ENCODE measurements at regions not wholly inside any gene's neighbourhood (a gene's known extent, or its start where the extent isn't known, plus 50 kb on each side); places are given as distances from the start of the nearest gene placed in this dataset.

DNA sequence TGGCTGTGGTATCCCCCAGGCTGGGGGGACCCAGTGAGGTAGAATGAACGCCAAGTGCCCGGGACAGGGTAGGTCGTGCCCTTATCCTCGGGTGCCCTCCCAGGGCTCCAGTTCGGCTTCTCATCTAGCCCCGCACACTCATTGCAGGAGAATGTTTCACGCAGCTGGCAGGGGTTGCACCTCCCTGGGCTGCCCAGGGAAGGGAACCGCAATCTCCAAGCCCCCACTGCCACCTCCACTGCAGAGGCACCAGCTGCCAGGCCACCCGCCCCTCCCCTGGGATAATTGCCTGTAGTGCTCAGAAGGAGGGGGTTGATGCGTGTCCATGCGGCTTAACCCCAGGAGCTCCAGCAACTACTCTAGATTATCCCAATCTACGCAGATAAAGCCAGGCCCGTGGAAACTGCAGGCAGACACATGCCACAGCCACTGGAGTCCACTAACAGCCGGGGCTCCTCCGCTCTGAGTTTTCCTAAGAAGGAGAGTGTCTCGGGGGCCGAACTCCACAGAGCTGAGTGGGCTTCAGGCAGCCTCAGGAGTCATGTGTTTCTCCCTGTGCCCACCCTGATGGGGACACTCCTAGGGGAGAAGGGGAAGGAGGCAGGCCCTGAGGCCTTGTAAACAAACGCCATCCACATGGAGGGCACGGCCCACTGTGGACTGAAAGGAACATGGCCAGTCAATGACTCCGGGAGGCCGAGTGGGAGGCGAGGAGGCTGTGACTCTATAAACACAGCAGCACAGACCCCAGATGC, 137.2 kb upstream of the IQSEC1 start:
- TF ChIP-seq POLR2A (IDR thresholded peaks at IDR 0.05) (no peak), CTCF (IDR thresholded peaks at IDR 0.05) (no peak)

Measured in right lobe of liver (tissue), 4 donors.